ENCODE measurements at regions not wholly inside any gene's neighbourhood (a gene's known extent, or its start where the extent isn't known, plus 50 kb on each side); places are given as distances from the start of the nearest gene placed in this dataset.

DNA sequence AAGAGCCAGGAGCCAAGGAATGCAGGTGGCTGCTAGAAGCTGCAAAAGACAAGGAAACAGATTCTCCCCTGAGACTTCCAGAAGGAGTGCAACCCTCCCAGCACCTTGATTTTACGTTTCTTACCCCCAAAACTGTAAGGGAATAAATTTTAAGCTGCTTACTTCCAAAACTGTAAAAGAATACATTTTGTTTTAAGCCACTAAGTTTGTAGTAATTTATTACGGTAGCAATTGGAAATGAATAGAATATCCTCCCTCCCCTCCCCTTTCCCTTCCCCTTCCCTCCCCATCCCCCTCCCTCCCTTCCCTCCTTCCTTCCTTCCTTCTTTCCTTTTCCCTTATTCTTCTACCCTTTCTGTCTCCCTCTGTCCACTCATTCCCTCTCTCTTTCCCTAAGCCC is 203.7 kb upstream of the CFAP20DC start:
- Histone ChIP-seq H3K9me2 (ENCODE audit: insufficient read depth) (no peaks in the 10 kb centered on the region), H3K4me3 (no peak overlapping the region), H3K79me2 (replicated peaks; ENCODE audit: insufficient read depth) (no peaks in the 10 kb centered on the region), H3F3A (replicated peaks; ENCODE audit: low read depth) (no peaks in the 10 kb centered on the region), H3K27ac (ENCODE audit: low read depth) (no peak overlapping the region), H3K4me1 (ENCODE audit: insufficient read depth) (no peaks in the 10 kb centered on the region), H3K27me3 (ENCODE audit: insufficient read depth) (no peaks in the 10 kb centered on the region), H4K20me1 (replicated peaks; ENCODE audit: insufficient read depth) (no peaks in the 10 kb centered on the region), H3K4me2 (no peak overlapping the region), H3K36me3 (ENCODE audit: insufficient read depth) (no peaks in the 10 kb centered on the region), H2AFZ (no peak overlapping the region)
- peaks cover 8% of the 10 kb centered on the region; the same call in 2 of the 3 replicates for H3K4me1 Mint-ChIP-seq
- H3K9me3 Mint-ChIP-seq, result no peaks in the 10 kb centered on the region; the same call in 2 of the 3 replicates
- no peaks in the 10 kb centered on the region for H3K36me3 Mint-ChIP-seq (ENCODE audit: low read depth)
- no peak for ATAC-seq
- H3K27ac Mint-ChIP-seq, result no peak overlapping the region
- H3K27me3 Mint-ChIP-seq (ENCODE audit: insufficient read depth, low read depth, poor library complexity), result no peaks in the 10 kb centered on the region
- DNase-seq (ENCODE audit: low spot score), result no peak
- TF ChIP-seq EZH2 (IDR thresholded peaks at IDR 0.05; ENCODE audit: low read depth, unreplicated experiment) (no peak), REST (IDR thresholded peaks at IDR 0.05; ENCODE audit: unreplicated experiment) (no peak), NANOG (IDR thresholded peaks at IDR 0.05; ENCODE audit: borderline replicate concordance) (no peak), EZH2phosphoT487 (IDR thresholded peaks at IDR 0.05; ENCODE audit: unreplicated experiment) (no peak), ZNF331 (CRISPR knock-in tag; IDR thresholded peaks at IDR 0.05; ENCODE audit: low read depth) (no peak), CREB1 (CRISPR knock-in tag; IDR thresholded peaks at IDR 0.05; ENCODE audit: low read depth) (no peak), POLR2AphosphoS5 (IDR thresholded peaks at IDR 0.05; ENCODE audit: low read depth) (no peak)
- TF ChIP-seq, protein P1, sequence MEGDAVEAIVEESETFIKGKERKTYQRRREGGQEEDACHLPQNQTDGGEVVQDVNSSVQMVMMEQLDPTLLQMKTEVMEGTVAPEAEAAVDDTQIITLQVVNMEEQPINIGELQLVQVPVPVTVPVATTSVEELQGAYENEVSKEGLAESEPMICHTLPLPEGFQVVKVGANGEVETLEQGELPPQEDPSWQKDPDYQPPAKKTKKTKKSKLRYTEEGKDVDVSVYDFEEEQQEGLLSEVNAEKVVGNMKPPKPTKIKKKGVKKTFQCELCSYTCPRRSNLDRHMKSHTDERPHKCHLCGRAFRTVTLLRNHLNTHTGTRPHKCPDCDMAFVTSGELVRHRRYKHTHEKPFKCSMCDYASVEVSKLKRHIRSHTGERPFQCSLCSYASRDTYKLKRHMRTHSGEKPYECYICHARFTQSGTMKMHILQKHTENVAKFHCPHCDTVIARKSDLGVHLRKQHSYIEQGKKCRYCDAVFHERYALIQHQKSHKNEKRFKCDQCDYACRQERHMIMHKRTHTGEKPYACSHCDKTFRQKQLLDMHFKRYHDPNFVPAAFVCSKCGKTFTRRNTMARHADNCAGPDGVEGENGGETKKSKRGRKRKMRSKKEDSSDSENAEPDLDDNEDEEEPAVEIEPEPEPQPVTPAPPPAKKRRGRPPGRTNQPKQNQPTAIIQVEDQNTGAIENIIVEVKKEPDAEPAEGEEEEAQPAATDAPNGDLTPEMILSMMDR (conservative IDR thresholded peaks at IDR 0.05; ENCODE audit: low read depth in 2 of 2), result no peak
- TF ChIP-seq, protein P2, sequence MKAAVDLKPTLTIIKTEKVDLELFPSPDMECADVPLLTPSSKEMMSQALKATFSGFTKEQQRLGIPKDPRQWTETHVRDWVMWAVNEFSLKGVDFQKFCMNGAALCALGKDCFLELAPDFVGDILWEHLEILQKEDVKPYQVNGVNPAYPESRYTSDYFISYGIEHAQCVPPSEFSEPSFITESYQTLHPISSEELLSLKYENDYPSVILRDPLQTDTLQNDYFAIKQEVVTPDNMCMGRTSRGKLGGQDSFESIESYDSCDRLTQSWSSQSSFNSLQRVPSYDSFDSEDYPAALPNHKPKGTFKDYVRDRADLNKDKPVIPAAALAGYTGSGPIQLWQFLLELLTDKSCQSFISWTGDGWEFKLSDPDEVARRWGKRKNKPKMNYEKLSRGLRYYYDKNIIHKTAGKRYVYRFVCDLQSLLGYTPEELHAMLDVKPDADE (IDR thresholded peaks at IDR 0.05), result no peak
- H3K4me3 Mint-ChIP-seq, result no peak overlapping the region

GRCh38 chr3:59251869-59252268 is 202.0 kb upstream of the CFAP20DC start:
- Histone ChIP-seq H3K4me1 (ENCODE audit: insufficient read depth) (no peaks in the 10 kb centered on the region), H3K27me3 (ENCODE audit: insufficient read depth) (no peaks in the 10 kb centered on the region), H3F3A (replicated peaks; ENCODE audit: low read depth) (no peaks in the 10 kb centered on the region), H2AFZ (no peak overlapping the region), H3K36me3 (ENCODE audit: insufficient read depth) (no peaks in the 10 kb centered on the region), H3K4me3 (no peak overlapping the region), H4K20me1 (replicated peaks; ENCODE audit: insufficient read depth) (no peaks in the 10 kb centered on the region), H3K79me2 (replicated peaks; ENCODE audit: insufficient read depth) (no peaks in the 10 kb centered on the region), H3K27ac (ENCODE audit: low read depth) (no peak overlapping the region), H3K9me2 (ENCODE audit: insufficient read depth) (no peaks in the 10 kb centered on the region), H3K4me2 (no peak overlapping the region)
- no peak for ATAC-seq
- H3K27ac Mint-ChIP-seq, result no peak overlapping the region
- no peaks in the 10 kb centered on the region; the same call in 2 of the 3 replicates for H3K9me3 Mint-ChIP-seq
- DNase-seq (ENCODE audit: low spot score), result no peak
- H3K4me1 Mint-ChIP-seq, result peaks cover 5% of the 10 kb centered on the region; the same call in 2 of the 3 replicates
- H3K27me3 Mint-ChIP-seq (ENCODE audit: insufficient read depth, low read depth, poor library complexity), result no peaks in the 10 kb centered on the region
- no peaks in the 10 kb centered on the region for H3K36me3 Mint-ChIP-seq (ENCODE audit: low read depth)
- no peak overlapping the region for H3K4me3 Mint-ChIP-seq
- TF ChIP-seq EZH2 (IDR thresholded peaks at IDR 0.05; ENCODE audit: low read depth, unreplicated experiment) (no peak), NANOG (IDR thresholded peaks at IDR 0.05; ENCODE audit: borderline replicate concordance) (no peak), JUNB (IDR thresholded peaks at IDR 0.05; ENCODE audit: unreplicated experiment) (no peak), REST (IDR thresholded peaks at IDR 0.05; ENCODE audit: unreplicated experiment) (no peak), ZNF331 (CRISPR knock-in tag; IDR thresholded peaks at IDR 0.05; ENCODE audit: low read depth) (no peak), EZH2phosphoT487 (IDR thresholded peaks at IDR 0.05; ENCODE audit: unreplicated experiment) (no peak), POLR2AphosphoS5 (IDR thresholded peaks at IDR 0.05; ENCODE audit: low read depth) (no peak), ZNF114 (CRISPR knock-in tag; IDR thresholded peaks at IDR 0.05) (no peak)
